ENCODE measurements at regions not wholly inside any gene's neighbourhood (a gene's known extent, or its start where the extent isn't known, plus 50 kb on each side); places are given as distances from the start of the nearest gene placed in this dataset.

- no peaks in the 10 kb centered on the region for H3K4me1 ChIP-seq (ENCODE audit: low read length)
- no peak overlapping the region for H3K4me2 ChIP-seq (ENCODE audit: low read depth, low read length, poor library complexity, severe bottlenecking)
- H3K79me2 ChIP-seq (ENCODE audit: low read length), result no peaks in the 10 kb centered on the region
- H3K27me3 ChIP-seq (ENCODE audit: low read length), result no peaks in the 10 kb centered on the region
- H2AFZ ChIP-seq (ENCODE audit: low read length), result no peak overlapping the region
- H3K9me3 ChIP-seq (ENCODE audit: low read length), result peaks cover 29% of the 10 kb centered on the region
- H3K4me3 ChIP-seq (ENCODE audit: low read length), result no peak overlapping the region
- H3K36me3 ChIP-seq (ENCODE audit: insufficient read depth, low read length), result no peaks in the 10 kb centered on the region
- H3K27ac ChIP-seq (ENCODE audit: low read length), result no peak overlapping the region
- no peak for DNase-seq
- H3K9ac ChIP-seq (ENCODE audit: low read length), result no peak overlapping the region
- H4K20me1 ChIP-seq (ENCODE audit: insufficient read depth, low read depth, low read length), result no peaks in the 10 kb centered on the region
- no peaks in the 10 kb centered on the region for H3K9me2 ChIP-seq (replicated peaks; ENCODE audit: insufficient read depth, low read length)
Measured at GRCh38 chr4:60863442-60863841, 336.7 kb upstream of the ADGRL3 start.

- Histone ChIP-seq H3K79me2 (ENCODE audit: low read length) (no peaks in the 10 kb centered on the region), H4K20me1 (ENCODE audit: insufficient read depth, low read depth, low read length) (no peaks in the 10 kb centered on the region), H3K27ac (ENCODE audit: low read length) (no peak overlapping the region), H3K4me1 (ENCODE audit: low read length) (no peaks in the 10 kb centered on the region), H2AFZ (ENCODE audit: low read length) (no peak overlapping the region), H3K9me2 (replicated peaks; ENCODE audit: insufficient read depth, low read length) (no peaks in the 10 kb centered on the region), H3K9me3 (ENCODE audit: low read length) (peaks cover 26% of the 10 kb centered on the region), H3K9ac (ENCODE audit: low read length) (no peak overlapping the region), H3K36me3 (ENCODE audit: insufficient read depth, low read length) (no peaks in the 10 kb centered on the region), H3K27me3 (ENCODE audit: low read length) (no peaks in the 10 kb centered on the region), H3K4me2 (ENCODE audit: low read depth, low read length, poor library complexity, severe bottlenecking) (no peak overlapping the region), H3K4me3 (ENCODE audit: low read length) (no peak overlapping the region)
- DNase-seq, result no peak
Measured at GRCh38 chr4:60865273-60865672, 334.9 kb upstream of the ADGRL3 start.

GRCh38 chr4:60868232-60868960 lies 331.7 kb upstream of the ADGRL3 start:
- Histone ChIP-seq H3K4me3 (ENCODE audit: low read length) (no peak overlapping the region), H3K27ac (ENCODE audit: low read length) (no peak overlapping the region)

GRCh38 chr4:60879135-60879701 lies 320.9 kb upstream of the ADGRL3 start:
- no peaks in the 10 kb centered on the region for H3K79me2 ChIP-seq (ENCODE audit: low read length)
- H2AFZ ChIP-seq (ENCODE audit: low read length), result no peak overlapping the region
- no peak overlapping the region for H3K9ac ChIP-seq (ENCODE audit: low read length)
- no peaks in the 10 kb centered on the region for H4K20me1 ChIP-seq (ENCODE audit: insufficient read depth, low read depth, low read length)
- DNase-seq, result no peak
- peaks cover 33% of the 10 kb centered on the region for H3K9me3 ChIP-seq (ENCODE audit: low read length)
- no peaks in the 10 kb centered on the region for H3K36me3 ChIP-seq (ENCODE audit: insufficient read depth, low read length)
- H3K27me3 ChIP-seq (ENCODE audit: low read length), result no peaks in the 10 kb centered on the region
- H3K4me3 ChIP-seq (ENCODE audit: low read length), result no peak overlapping the region
- no peaks in the 10 kb centered on the region for H3K4me1 ChIP-seq (ENCODE audit: low read length)
- no peak overlapping the region for H3K27ac ChIP-seq (ENCODE audit: low read length)
- H3K9me2 ChIP-seq (replicated peaks; ENCODE audit: insufficient read depth, low read length), result no peaks in the 10 kb centered on the region
- no peak overlapping the region for H3K4me2 ChIP-seq (ENCODE audit: low read depth, low read length, poor library complexity, severe bottlenecking)

More at GRCh38 chr4:60868232-60868960, 331.7 kb upstream of the ADGRL3 start:
- Histone ChIP-seq H3K79me2 (ENCODE audit: low read length) (no peaks in the 10 kb centered on the region), H3K4me2 (ENCODE audit: low read depth, low read length, poor library complexity, severe bottlenecking) (no peak overlapping the region), H3K36me3 (ENCODE audit: insufficient read depth, low read length) (no peaks in the 10 kb centered on the region), H3K9ac (ENCODE audit: low read length) (no peak overlapping the region), H4K20me1 (ENCODE audit: insufficient read depth, low read depth, low read length) (no peaks in the 10 kb centered on the region), H3K9me3 (ENCODE audit: low read length) (peaks cover 23% of the 10 kb centered on the region), H3K9me2 (replicated peaks; ENCODE audit: insufficient read depth, low read length) (no peaks in the 10 kb centered on the region), H2AFZ (ENCODE audit: low read length) (no peak overlapping the region), H3K4me1 (ENCODE audit: low read length) (no peaks in the 10 kb centered on the region), H3K27me3 (ENCODE audit: low read length) (no peaks in the 10 kb centered on the region)
- DNase-seq, result no peak

GRCh38 chr4:60884587-60884986 lies 315.5 kb upstream of the ADGRL3 start:
- H3K79me2 ChIP-seq (ENCODE audit: low read length), result no peaks in the 10 kb centered on the region
- no peak overlapping the region for H3K27ac ChIP-seq (ENCODE audit: low read length)
- H3K9ac ChIP-seq (ENCODE audit: low read length), result no peak overlapping the region
- H3K36me3 ChIP-seq (ENCODE audit: insufficient read depth, low read length), result no peaks in the 10 kb centered on the region
- H3K27me3 ChIP-seq (ENCODE audit: low read length), result no peaks in the 10 kb centered on the region
- no peaks in the 10 kb centered on the region for H3K4me1 ChIP-seq (ENCODE audit: low read length)
- DNase-seq, result no peak
- H2AFZ ChIP-seq (ENCODE audit: low read length), result no peak overlapping the region
- no peaks in the 10 kb centered on the region for H3K9me2 ChIP-seq (replicated peaks; ENCODE audit: insufficient read depth, low read length)
- no peaks in the 10 kb centered on the region for H4K20me1 ChIP-seq (ENCODE audit: insufficient read depth, low read depth, low read length)
- peaks cover 19% of the 10 kb centered on the region; the same call in 1 of the 2 replicates for H3K9me3 ChIP-seq (ENCODE audit: low read length)
- H3K4me2 ChIP-seq (ENCODE audit: low read depth, low read length, poor library complexity, severe bottlenecking), result no peak overlapping the region
- H3K4me3 ChIP-seq (ENCODE audit: low read length), result no peak overlapping the region

- peaks cover 15% of the 10 kb centered on the region; the same call in 1 of the 2 replicates for H3K9me3 ChIP-seq (ENCODE audit: low read length)
- H3K79me2 ChIP-seq (ENCODE audit: low read length), result no peaks in the 10 kb centered on the region
- H4K20me1 ChIP-seq (ENCODE audit: insufficient read depth, low read depth, low read length), result no peaks in the 10 kb centered on the region
- no peaks in the 10 kb centered on the region for H3K27me3 ChIP-seq (ENCODE audit: low read length)
- no peak overlapping the region for H3K4me3 ChIP-seq (ENCODE audit: low read length)
- no peaks in the 10 kb centered on the region for H3K4me1 ChIP-seq (ENCODE audit: low read length)
- H3K9ac ChIP-seq (ENCODE audit: low read length), result no peak overlapping the region
- no peak overlapping the region for H3K4me2 ChIP-seq (ENCODE audit: low read depth, low read length, poor library complexity, severe bottlenecking)
- no peak for DNase-seq
- no peak overlapping the region for H3K27ac ChIP-seq (ENCODE audit: low read length)
- H3K36me3 ChIP-seq (ENCODE audit: insufficient read depth, low read length), result no peaks in the 10 kb centered on the region
- no peak overlapping the region for H2AFZ ChIP-seq (ENCODE audit: low read length)
- no peaks in the 10 kb centered on the region for H3K9me2 ChIP-seq (replicated peaks; ENCODE audit: insufficient read depth, low read length)
Measured at GRCh38 chr4:60885011-60885410, 315.1 kb upstream of the ADGRL3 start.

GRCh38 chr4:60890743-60891142 lies 309.4 kb upstream of the ADGRL3 start:
- Histone ChIP-seq H4K20me1 (ENCODE audit: insufficient read depth, low read depth, low read length) (no peaks in the 10 kb centered on the region), H3K27ac (ENCODE audit: low read length) (no peak overlapping the region), H3K9ac (ENCODE audit: low read length) (no peak overlapping the region), H3K4me3 (ENCODE audit: low read length) (no peak overlapping the region), H3K4me1 (ENCODE audit: low read length) (no peaks in the 10 kb centered on the region), H3K36me3 (ENCODE audit: insufficient read depth, low read length) (no peaks in the 10 kb centered on the region), H3K9me2 (replicated peaks; ENCODE audit: insufficient read depth, low read length) (no peaks in the 10 kb centered on the region), H3K9me3 (ENCODE audit: low read length) (peaks cover 25% of the 10 kb centered on the region), H3K4me2 (ENCODE audit: low read depth, low read length, poor library complexity, severe bottlenecking) (no peak overlapping the region), H3K27me3 (ENCODE audit: low read length) (no peaks in the 10 kb centered on the region), H2AFZ (ENCODE audit: low read length) (no peak overlapping the region), H3K79me2 (ENCODE audit: low read length) (no peaks in the 10 kb centered on the region)
- DNase-seq, result no peak

- no peak for DNase-seq
- Histone ChIP-seq H3K27me3 (ENCODE audit: low read length) (no peaks in the 10 kb centered on the region), H3K9me2 (replicated peaks; ENCODE audit: insufficient read depth, low read length) (no peaks in the 10 kb centered on the region), H3K4me2 (ENCODE audit: low read depth, low read length, poor library complexity, severe bottlenecking) (no peak overlapping the region), H2AFZ (ENCODE audit: low read length) (no peak overlapping the region), H3K4me1 (ENCODE audit: low read length) (no peaks in the 10 kb centered on the region), H3K9me3 (ENCODE audit: low read length) (peaks cover 32% of the 10 kb centered on the region), H4K20me1 (ENCODE audit: insufficient read depth, low read depth, low read length) (no peaks in the 10 kb centered on the region), H3K79me2 (ENCODE audit: low read length) (no peaks in the 10 kb centered on the region), H3K27ac (ENCODE audit: low read length) (no peak overlapping the region), H3K4me3 (ENCODE audit: low read length) (no peak overlapping the region), H3K36me3 (ENCODE audit: insufficient read depth, low read length) (no peaks in the 10 kb centered on the region), H3K9ac (ENCODE audit: low read length) (no peak overlapping the region)
Measured at GRCh38 chr4:60891947-60892346, 308.2 kb upstream of the ADGRL3 start.

Data from Karpas-422 (cell line).